GM23338 (cell line): ENCODE measurements at regions not wholly inside any gene's neighbourhood (a gene's known extent, or its start where the extent isn't known, plus 50 kb on each side); places are given as distances from the start of the nearest gene placed in this dataset.

Experiments
- ATAC-seq: fragments of 200-7000 bp; cut with Tn5 transposase; 3 replicates; pipeline ENCODE4 v1.9.1; 2020
- DNase-seq: peaks from one replicate; pipeline ENCODE4 v3.0.0-alpha.2; 2015; ENCODE audit warnings: low spot score
- H2AFZ ChIP-seq: fragments of 200-600 bp; sonication (generic); 2 replicates; pipeline ENCODE4 v1.8.0; 2016; ENCODE audit warnings: antibody characterized with exemption, mild to moderate bottlenecking, moderate library complexity
- H3F3A ChIP-seq: fragments of 200-600 bp; sonication (generic); replicated peaks from 2 replicates; pipeline ENCODE4 v1.8.0; 2017; ENCODE audit warnings: antibody characterized with exemption, mixed run types, low read depth
- H3K27ac ChIP-seq: fragments of 200-600 bp; sonication (generic); 2 replicates; pipeline ENCODE4 v1.6.1; 2016; ENCODE audit warnings: low read depth
- H3K27me3 ChIP-seq: fragments of 200-600 bp; sonication (generic); 2 replicates; pipeline ENCODE4 v1.8.0; 2016; ENCODE audit warnings: mild to moderate bottlenecking, mixed run types, moderate library complexity; ENCODE audit not compliant: insufficient read depth
- H3K36me3 ChIP-seq: fragments of 200-600 bp; sonication (generic); 2 replicates; pipeline ENCODE4 v1.8.0; 2016; ENCODE audit warnings: mild to moderate bottlenecking; ENCODE audit not compliant: insufficient read depth
- H3K4me1 ChIP-seq: fragments of 200-600 bp; sonication (generic); 2 replicates; pipeline ENCODE4 v1.8.0; 2016; ENCODE audit warnings: mild to moderate bottlenecking, moderate library complexity; ENCODE audit not compliant: insufficient read depth
- H3K4me2 ChIP-seq: fragments of 200-600 bp; sonication (generic); 2 replicates; pipeline ENCODE4 v1.7.1; 2017; ENCODE audit warnings: mixed run types
- H3K4me3 ChIP-seq: fragments of 200-600 bp; sonication (generic); 2 replicates; pipeline ENCODE4 v1.6.1; 2016; ENCODE audit warnings: mixed run types
- H3K79me2 ChIP-seq: fragments of 200-600 bp; sonication (generic); replicated peaks from 2 replicates; pipeline ENCODE4 v1.8.0; 2017; ENCODE audit warnings: mild to moderate bottlenecking; ENCODE audit not compliant: insufficient read depth
- H3K9me2 ChIP-seq: fragments of 200-600 bp; sonication (generic); 2 replicates; pipeline ENCODE4 v1.8.0; 2017; ENCODE audit not compliant: insufficient read depth
- H4K20me1 ChIP-seq: fragments of 200-600 bp; sonication (generic); replicated peaks from 2 replicates; pipeline ENCODE4 v1.8.0; 2017; ENCODE audit warnings: mild to moderate bottlenecking; ENCODE audit not compliant: insufficient read depth
- H3K27ac Mint-ChIP-seq: 2 replicates; pipeline ENCODE4 v1.8.0; 2020; ENCODE audit warnings: inconsistent platforms, mild to moderate bottlenecking, moderate library complexity, mixed read lengths
- H3K27me3 Mint-ChIP-seq: 3 replicates; pipeline ENCODE4 v1.8.0; 2022; ENCODE audit warnings: low read depth, mild to moderate bottlenecking, moderate library complexity, mixed read lengths, inconsistent platforms; ENCODE audit not compliant: insufficient read depth, poor library complexity
- H3K36me3 Mint-ChIP-seq: 3 replicates; pipeline ENCODE4 v1.8.0; 2021; ENCODE audit warnings: low read depth, mild to moderate bottlenecking, inconsistent platforms, moderate library complexity, mixed read lengths
- H3K4me1 Mint-ChIP-seq: 3 replicates; pipeline ENCODE4 v1.8.0; 2020; ENCODE audit warnings: mild to moderate bottlenecking, inconsistent platforms, mixed read lengths
- H3K4me3 Mint-ChIP-seq: 3 replicates; pipeline ENCODE4 v1.8.0; 2021; ENCODE audit warnings: moderate library complexity, mild to moderate bottlenecking, inconsistent platforms, mixed read lengths
- H3K9me3 Mint-ChIP-seq: 3 replicates; pipeline ENCODE4 v1.8.0; 2020; ENCODE audit warnings: moderate library complexity, mild to moderate bottlenecking, inconsistent platforms, mixed read lengths
- EZH2 ChIP-seq: fragments of 200-600 bp; sonication (generic); IDR thresholded peaks from one replicate; pipeline ENCODE4 v1.8.0; 2017; ENCODE audit warnings: antibody characterized with exemption, mild to moderate bottlenecking, low read depth; ENCODE audit not compliant: unreplicated experiment
- EZH2phosphoT487 ChIP-seq: fragments of 200-600 bp; sonication (generic); IDR thresholded peaks from one replicate; pipeline ENCODE4 v1.8.1; 2018; ENCODE audit warnings: antibody characterized with exemption; ENCODE audit not compliant: unreplicated experiment
- JUNB ChIP-seq: IDR thresholded peaks from one replicate; pipeline ENCODE4 v1.6.1; 2016; ENCODE audit warnings: antibody characterized with exemption; ENCODE audit not compliant: unreplicated experiment
- NANOG ChIP-seq: IDR thresholded peaks from 2 replicates; pipeline ENCODE4 v1.6.1; 2016; ENCODE audit warnings: antibody characterized with exemption, borderline replicate concordance
- POLR2AphosphoS5 ChIP-seq: IDR thresholded peaks from 2 replicates; pipeline ENCODE4 v1.6.1; 2016; ENCODE audit warnings: antibody characterized with exemption, low read depth
- STAT1 ChIP-seq: IDR thresholded peaks from one replicate; pipeline ENCODE4 v1.6.1; 2016; ENCODE audit warnings: antibody characterized with exemption; ENCODE audit not compliant: unreplicated experiment
- ZNF114 ChIP-seq: fragments of 250-450 bp; sonication (Bioruptor Pico); IDR thresholded peaks from 2 replicates; pipeline ENCODE4 v1.5.0; 2020; ENCODE audit warnings: mild to moderate bottlenecking, moderate library complexity
- ZNF331 ChIP-seq: fragments of 250-450 bp; sonication (Bioruptor Pico); IDR thresholded peaks from 2 replicates; pipeline ENCODE4 v1.5.0; 2020; ENCODE audit warnings: low read depth, mild to moderate bottlenecking, moderate library complexity
- TF ChIP-seq, protein P1 (sequence below): fragments of 250-450 bp; sonication (Bioruptor Pico); IDR thresholded peaks from 2 replicates; pipeline ENCODE4 v1.5.0; 2020; ENCODE audit warnings: mild to moderate bottlenecking, moderate library complexity
- TF ChIP-seq, protein P2 (sequence below), 2 experiments: fragments of 200-600 bp in 1 of 2; sonication (generic) in 1 of 2; conservative IDR thresholded peaks; 2 replicates each; pipeline versions ENCODE4 v1.5.1 to v1.6.1; 2016 to 2017; ENCODE audit warnings: antibody characterized with exemption in 2 of 2, low read depth in 2 of 2, mild to moderate bottlenecking in 2 of 2, moderate library complexity in 1 of 2

DNA sequence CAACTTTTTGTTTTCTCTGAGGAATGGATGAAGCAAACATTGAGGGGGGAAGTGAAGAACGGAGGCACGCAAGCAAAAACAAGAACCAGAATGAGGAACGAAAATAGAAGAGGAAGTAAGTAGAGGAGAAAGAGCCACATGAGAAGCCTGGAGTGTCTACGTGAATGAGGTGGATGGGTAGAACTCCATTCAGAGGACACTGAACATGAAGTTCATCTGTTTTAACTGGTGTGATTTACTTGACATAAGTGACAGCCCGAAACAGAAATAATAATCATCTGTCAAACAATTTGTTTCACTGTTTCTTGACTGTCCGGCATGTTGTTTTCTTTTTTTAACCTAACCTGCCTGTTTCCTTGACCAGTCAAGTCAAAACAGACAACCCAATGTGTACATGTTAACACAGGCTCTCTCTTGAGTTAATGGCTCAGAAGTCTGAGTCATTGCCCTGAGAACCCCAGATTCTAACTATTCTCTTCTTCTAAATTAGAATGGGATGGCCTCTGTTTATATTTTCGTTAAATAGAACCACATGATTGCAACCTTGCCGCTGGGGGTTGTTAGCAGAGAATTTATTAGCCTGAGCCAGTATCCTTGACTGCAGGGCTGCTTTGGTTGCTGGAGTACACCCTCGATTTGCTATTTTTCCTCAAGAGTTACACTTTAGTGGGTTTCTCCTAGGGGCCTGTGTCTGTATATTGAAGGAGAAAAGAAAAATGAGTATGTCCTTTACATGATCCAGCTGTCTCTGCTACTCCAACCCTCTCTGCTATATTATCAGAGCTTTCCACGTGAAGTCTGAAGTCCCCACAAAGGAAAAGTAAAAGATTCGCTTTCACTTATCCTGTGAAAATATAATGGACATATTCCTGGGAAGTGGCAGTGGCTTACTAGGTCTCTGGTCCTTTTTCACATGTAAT lies 151.7 kb downstream of the ZC3H11B start:
- no peaks in the 10 kb centered on the region for H3F3A ChIP-seq
- no peaks in the 10 kb centered on the region for H3K4me1 ChIP-seq
- no peak for TF ChIP-seq ZNF331
- no peak overlapping the region for H2AFZ ChIP-seq
- H3K27me3 ChIP-seq: no peaks in the 10 kb centered on the region
- ATAC-seq (no peak), DNase-seq (no peak)
- no peak overlapping the region for H3K4me3 Mint-ChIP-seq
- no peak overlapping the region for H3K4me3 ChIP-seq
- no peak overlapping the region for H3K27ac Mint-ChIP-seq
- H3K4me2 ChIP-seq: no peak overlapping the region
- no peaks in the 10 kb centered on the region for H3K79me2 ChIP-seq
- H3K27ac ChIP-seq: no peak overlapping the region
- no peaks in the 10 kb centered on the region for H3K4me1 Mint-ChIP-seq
- H3K9me3 Mint-ChIP-seq: no peaks in the 10 kb centered on the region
- no peaks in the 10 kb centered on the region for H3K36me3 ChIP-seq
- no peaks in the 10 kb centered on the region for H4K20me1 ChIP-seq
- H3K27me3 Mint-ChIP-seq: peaks cover 2% of the 10 kb centered on the region
- H3K36me3 Mint-ChIP-seq: no peaks in the 10 kb centered on the region
- no peaks in the 10 kb centered on the region for H3K9me2 ChIP-seq

DNA sequence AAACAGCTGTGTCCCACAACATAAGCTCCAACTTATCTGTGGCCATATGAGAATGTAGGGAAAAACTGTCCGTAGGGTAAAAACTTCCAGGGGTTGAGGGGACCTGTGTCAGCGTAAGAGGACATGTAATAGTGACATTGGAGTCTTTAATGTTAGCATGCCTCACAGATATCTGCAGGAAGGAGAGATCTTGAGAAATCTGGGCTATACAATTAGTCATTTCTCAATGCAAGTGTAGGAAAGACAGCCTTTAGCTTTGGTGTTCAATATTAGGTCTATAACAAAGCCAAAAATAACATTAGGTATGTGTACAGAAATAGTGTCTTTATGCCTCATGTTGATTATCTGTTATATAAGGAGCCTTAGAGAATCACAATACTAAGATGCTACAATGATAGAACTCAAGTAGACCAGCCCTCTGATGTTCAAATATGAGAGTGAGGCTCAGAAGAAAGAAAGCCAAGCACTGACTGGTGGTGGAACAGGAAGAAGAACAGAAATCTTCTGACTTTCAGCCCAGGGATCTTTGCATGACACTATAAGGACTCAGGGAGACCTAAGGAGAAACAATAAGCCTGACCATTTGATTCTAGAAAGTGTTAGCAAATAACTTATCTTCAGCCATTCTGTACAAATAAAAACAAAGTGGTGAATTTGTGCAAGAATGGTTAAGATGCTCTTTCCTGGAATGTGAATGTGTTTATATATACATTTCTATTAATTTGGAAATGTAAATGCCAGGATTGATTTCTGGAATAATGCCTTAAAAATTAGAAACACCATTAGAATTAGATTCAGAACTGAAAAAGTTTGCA lies 152.6 kb downstream of the ZC3H11B start:
- no peaks in the 10 kb centered on the region for H3F3A ChIP-seq
- DNase-seq (no peak), ATAC-seq (no peak)
- H3K27me3 ChIP-seq: no peaks in the 10 kb centered on the region
- Mint-ChIP-seq H3K27ac (no peak overlapping the region), H3K36me3 (no peaks in the 10 kb centered on the region), H3K4me3 (no peak overlapping the region), H3K27me3 (peaks cover 2% of the 10 kb centered on the region), H3K9me3 (no peaks in the 10 kb centered on the region), H3K4me1 (no peaks in the 10 kb centered on the region)
- TF ChIP-seq ZNF114: no peak
- TF ChIP-seq POLR2AphosphoS5: no peak
- TF ChIP-seq STAT1: no peak
- TF ChIP-seq, protein P1, sequence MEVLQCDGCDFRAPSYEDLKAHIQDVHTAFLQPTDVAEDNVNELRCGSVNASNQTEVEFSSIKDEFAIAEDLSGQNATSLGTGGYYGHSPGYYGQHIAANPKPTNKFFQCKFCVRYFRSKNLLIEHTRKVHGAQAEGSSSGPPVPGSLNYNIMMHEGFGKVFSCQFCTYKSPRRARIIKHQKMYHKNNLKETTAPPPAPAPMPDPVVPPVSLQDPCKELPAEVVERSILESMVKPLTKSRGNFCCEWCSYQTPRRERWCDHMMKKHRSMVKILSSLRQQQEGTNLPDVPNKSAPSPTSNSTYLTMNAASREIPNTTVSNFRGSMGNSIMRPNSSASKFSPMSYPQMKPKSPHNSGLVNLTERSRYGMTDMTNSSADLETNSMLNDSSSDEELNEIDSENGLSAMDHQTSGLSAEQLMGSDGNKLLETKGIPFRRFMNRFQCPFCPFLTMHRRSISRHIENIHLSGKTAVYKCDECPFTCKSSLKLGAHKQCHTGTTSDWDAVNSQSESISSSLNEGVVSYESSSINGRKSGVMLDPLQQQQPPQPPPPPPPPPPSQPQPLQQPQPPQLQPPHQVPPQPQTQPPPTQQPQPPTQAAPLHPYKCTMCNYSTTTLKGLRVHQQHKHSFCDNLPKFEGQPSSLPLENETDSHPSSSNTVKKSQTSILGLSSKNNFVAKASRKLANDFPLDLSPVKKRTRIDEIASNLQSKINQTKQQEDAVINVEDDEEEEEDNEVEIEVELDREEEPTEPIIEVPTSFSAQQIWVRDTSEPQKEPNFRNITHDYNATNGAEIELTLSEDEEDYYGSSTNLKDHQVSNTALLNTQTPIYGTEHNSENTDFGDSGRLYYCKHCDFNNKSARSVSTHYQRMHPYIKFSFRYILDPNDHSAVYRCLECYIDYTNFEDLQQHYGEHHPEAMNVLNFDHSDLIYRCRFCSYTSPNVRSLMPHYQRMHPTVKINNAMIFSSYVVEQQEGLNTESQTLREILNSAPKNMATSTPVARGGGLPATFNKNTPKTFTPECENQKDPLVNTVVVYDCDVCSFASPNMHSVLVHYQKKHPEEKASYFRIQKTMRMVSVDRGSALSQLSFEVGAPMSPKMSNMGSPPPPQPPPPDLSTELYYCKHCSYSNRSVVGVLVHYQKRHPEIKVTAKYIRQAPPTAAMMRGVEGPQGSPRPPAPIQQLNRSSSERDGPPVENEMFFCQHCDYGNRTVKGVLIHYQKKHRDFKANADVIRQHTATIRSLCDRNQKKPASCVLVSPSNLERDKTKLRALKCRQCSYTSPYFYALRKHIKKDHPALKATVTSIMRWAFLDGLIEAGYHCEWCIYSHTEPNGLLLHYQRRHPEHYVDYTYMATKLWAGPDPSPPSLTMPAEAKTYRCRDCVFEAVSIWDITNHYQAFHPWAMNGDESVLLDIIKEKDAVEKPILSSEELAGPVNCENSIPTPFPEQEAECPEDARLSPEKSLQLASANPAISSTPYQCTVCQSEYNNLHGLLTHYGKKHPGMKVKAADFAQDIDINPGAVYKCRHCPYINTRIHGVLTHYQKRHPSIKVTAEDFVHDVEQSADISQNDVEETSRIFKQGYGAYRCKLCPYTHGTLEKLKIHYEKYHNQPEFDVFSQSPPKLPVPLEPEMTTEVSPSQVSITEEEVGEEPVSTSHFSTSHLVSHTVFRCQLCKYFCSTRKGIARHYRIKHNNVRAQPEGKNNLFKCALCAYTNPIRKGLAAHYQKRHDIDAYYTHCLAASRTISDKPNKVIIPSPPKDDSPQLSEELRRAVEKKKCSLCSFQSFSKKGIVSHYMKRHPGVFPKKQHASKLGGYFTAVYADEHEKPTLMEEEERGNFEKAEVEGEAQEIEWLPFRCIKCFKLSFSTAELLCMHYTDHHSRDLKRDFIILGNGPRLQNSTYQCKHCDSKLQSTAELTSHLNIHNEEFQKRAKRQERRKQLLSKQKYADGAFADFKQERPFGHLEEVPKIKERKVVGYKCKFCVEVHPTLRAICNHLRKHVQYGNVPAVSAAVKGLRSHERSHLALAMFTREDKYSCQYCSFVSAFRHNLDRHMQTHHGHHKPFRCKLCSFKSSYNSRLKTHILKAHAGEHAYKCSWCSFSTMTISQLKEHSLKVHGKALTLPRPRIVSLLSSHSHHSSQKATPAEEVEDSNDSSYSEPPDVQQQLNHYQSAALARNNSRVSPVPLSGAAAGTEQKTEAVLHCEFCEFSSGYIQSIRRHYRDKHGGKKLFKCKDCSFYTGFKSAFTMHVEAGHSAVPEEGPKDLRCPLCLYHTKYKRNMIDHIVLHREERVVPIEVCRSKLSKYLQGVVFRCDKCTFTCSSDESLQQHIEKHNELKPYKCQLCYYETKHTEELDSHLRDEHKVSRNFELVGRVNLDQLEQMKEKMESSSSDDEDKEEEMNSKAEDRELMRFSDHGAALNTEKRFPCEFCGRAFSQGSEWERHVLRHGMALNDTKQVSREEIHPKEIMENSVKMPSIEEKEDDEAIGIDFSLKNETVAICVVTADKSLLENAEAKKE (CRISPR knock-in tag): no peak
- no peak for TF ChIP-seq NANOG
- TF ChIP-seq JUNB: no peak
- TF ChIP-seq EZH2phosphoT487: no peak
- TF ChIP-seq ZNF331: no peak
- TF ChIP-seq EZH2: no peak
- TF ChIP-seq, protein P2, sequence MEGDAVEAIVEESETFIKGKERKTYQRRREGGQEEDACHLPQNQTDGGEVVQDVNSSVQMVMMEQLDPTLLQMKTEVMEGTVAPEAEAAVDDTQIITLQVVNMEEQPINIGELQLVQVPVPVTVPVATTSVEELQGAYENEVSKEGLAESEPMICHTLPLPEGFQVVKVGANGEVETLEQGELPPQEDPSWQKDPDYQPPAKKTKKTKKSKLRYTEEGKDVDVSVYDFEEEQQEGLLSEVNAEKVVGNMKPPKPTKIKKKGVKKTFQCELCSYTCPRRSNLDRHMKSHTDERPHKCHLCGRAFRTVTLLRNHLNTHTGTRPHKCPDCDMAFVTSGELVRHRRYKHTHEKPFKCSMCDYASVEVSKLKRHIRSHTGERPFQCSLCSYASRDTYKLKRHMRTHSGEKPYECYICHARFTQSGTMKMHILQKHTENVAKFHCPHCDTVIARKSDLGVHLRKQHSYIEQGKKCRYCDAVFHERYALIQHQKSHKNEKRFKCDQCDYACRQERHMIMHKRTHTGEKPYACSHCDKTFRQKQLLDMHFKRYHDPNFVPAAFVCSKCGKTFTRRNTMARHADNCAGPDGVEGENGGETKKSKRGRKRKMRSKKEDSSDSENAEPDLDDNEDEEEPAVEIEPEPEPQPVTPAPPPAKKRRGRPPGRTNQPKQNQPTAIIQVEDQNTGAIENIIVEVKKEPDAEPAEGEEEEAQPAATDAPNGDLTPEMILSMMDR (conservative IDR thresholded peaks at IDR 0.05; ENCODE audit: low read depth in 2 of 2): no peak
- H3K79me2 ChIP-seq: no peaks in the 10 kb centered on the region
- no peak overlapping the region for H3K4me2 ChIP-seq
- no peak overlapping the region for H3K27ac ChIP-seq
- H2AFZ ChIP-seq: no peak overlapping the region
- H3K9me2 ChIP-seq: no peaks in the 10 kb centered on the region
- H4K20me1 ChIP-seq: no peaks in the 10 kb centered on the region
- no peaks in the 10 kb centered on the region for H3K4me1 ChIP-seq
- no peaks in the 10 kb centered on the region for H3K36me3 ChIP-seq
- H3K4me3 ChIP-seq: no peak overlapping the region
